PC-3 (cell line): ENCODE measurements at regions not wholly inside any gene's neighbourhood (a gene's known extent, or its start where the extent isn't known, plus 50 kb on each side); places are given as distances from the start of the nearest gene placed in this dataset.

Source experiments
- CTCF ChIP-seq: fragments of 300-600 bp; sonication (generic); conservative IDR thresholded peaks from 2 replicates; pipeline ENCODE4 v1.5.1; 2017; ENCODE audit warnings: antibody characterized with exemption, low read depth, mild to moderate bottlenecking, low read length
- EZH2 ChIP-seq: fragments of 300-600 bp; sonication (generic); IDR thresholded peaks from one replicate; pipeline ENCODE4 v1.6.1; 2017; ENCODE audit warnings: antibody characterized with exemption, mild to moderate bottlenecking, low read length; ENCODE audit not compliant: unreplicated experiment
- EZH2phosphoT487 ChIP-seq: fragments of 300-600 bp; sonication (generic); IDR thresholded peaks from 2 replicates; pipeline ENCODE4 v1.6.1; 2018; ENCODE audit warnings: mild to moderate bottlenecking, antibody characterized with exemption, low read length, borderline replicate concordance

GRCh38 chr6:98777762-98778161 is 56.6 kb upstream of the POU3F2 start:
- TF ChIP-seq CTCF (no peak), EZH2phosphoT487 (no peak), EZH2 (no peak)
